MCF 10A (cell line): ENCODE measurements at regions not wholly inside any gene's neighbourhood (a gene's known extent, or its start where the extent isn't known, plus 50 kb on each side); places are given as distances from the start of the nearest gene placed in this dataset.

Experiments
- BruUV-seq: library from RNA; stranded (reverse); fragments of 400-500 nt; replicated peaks from 2 replicates; lab custom pipeline; 2021; lab: Mats Ljungman, UMichigan
- CTCF ChIA-PET: fragments of 300-600 bp; sonication (Branson Sonifier 250); formaldehyde crosslinking; extraction: SDS; loops from one replicate; lab custom pipeline; 2021; ENCODE audit warnings: antibody characterized with exemption, inconsistent platforms; lab: Yijun Ruan, JAX
- POLR2A ChIA-PET: fragments of 300-600, 350-650 bp; sonication (Branson Sonifier 250); formaldehyde crosslinking; extraction: SDS; loops from one replicate; lab custom pipeline; 2020; ENCODE audit warnings: antibody characterized with exemption, inconsistent platforms; lab: Yijun Ruan, JAX
- DNase-seq: peaks from one replicate; pipeline ENCODE4 v3.0.0-alpha.2; 2018; ENCODE audit not compliant: unreplicated experiment
- H3K27ac Mint-ChIP-seq: one replicate; pipeline ENCODE4 v1.8.0; 2022; ENCODE audit warnings: mild to moderate bottlenecking, low read depth, mixed read lengths; ENCODE audit not compliant: unreplicated experiment
- H3K27me3 Mint-ChIP-seq: one replicate; pipeline ENCODE4 v1.8.0; 2022; ENCODE audit warnings: mixed read lengths; ENCODE audit not compliant: insufficient read depth, unreplicated experiment
- H3K36me3 Mint-ChIP-seq: one replicate; pipeline ENCODE4 v1.8.0; 2022; ENCODE audit warnings: mild to moderate bottlenecking, moderate library complexity, mixed read lengths; ENCODE audit not compliant: insufficient read depth, unreplicated experiment
- H3K4me1 Mint-ChIP-seq: one replicate; pipeline ENCODE4 v1.8.0; 2022; ENCODE audit warnings: mixed read lengths; ENCODE audit not compliant: insufficient read depth, unreplicated experiment
- H3K4me3 Mint-ChIP-seq: one replicate; pipeline ENCODE4 v1.8.0; 2022; ENCODE audit warnings: mild to moderate bottlenecking, moderate library complexity, mixed read lengths; ENCODE audit not compliant: unreplicated experiment
- H3K9me3 Mint-ChIP-seq: one replicate; pipeline ENCODE4 v1.8.0; 2022; ENCODE audit warnings: mixed read lengths; ENCODE audit not compliant: unreplicated experiment
- CTCF ChIP-seq: fragments of 200-600 bp; IDR thresholded peaks from one replicate; pipeline ENCODE4 v1.8.0; 2022; ENCODE audit warnings: antibody characterized with exemption, mild to moderate bottlenecking; ENCODE audit not compliant: unreplicated experiment
- intact Hi-C: fragments of 100-400 bp; cut with micrococcal nuclease; formaldehyde crosslinking; loops from 2 replicates; pipeline ENCODE4 v1.14.1; 2022

GRCh38 chr7:33814936-33815335, 90.4 kb upstream of the BMPER start:
- H3K9me3 Mint-ChIP-seq, result no peaks in the 10 kb centered on the region
- DNase-seq, result no peak
- no peaks in the 10 kb centered on the region for H3K27me3 Mint-ChIP-seq
- no TSS peak for BruUV-seq
- intact Hi-C loops, result no loop called here
- H3K4me3 Mint-ChIP-seq, result no peak overlapping the region
- CTCF ChIA-PET, result interaction anchor here (0.8 to 1.0 kb wide), 2 partner anchors 9 to 118 kb away, joined by 3 to 4 read pairs; no protein-coding TSS in a partner anchor
- H3K4me1 Mint-ChIP-seq, result no peaks in the 10 kb centered on the region
- no peak overlapping the region for H3K27ac Mint-ChIP-seq
- TF ChIP-seq CTCF, result no peak
- POLR2A ChIA-PET, result interaction anchor here (0.7 kb wide), 1 partner anchor 23 kb away, joined by 3 read pairs; no protein-coding TSS in a partner anchor
- H3K36me3 Mint-ChIP-seq, result no peaks in the 10 kb centered on the region

GRCh38 chr7:33815336-33815735, 90.0 kb upstream of the BMPER start:
- POLR2A ChIA-PET, result interaction anchor here (0.6 to 0.8 kb wide), 3 partner anchors 22 to 550 kb away, joined by 3 read pairs; no protein-coding TSS in a partner anchor
- intact Hi-C loops, result no loop called here
- H3K27ac Mint-ChIP-seq, result no peak overlapping the region
- no peak overlapping the region for H3K4me3 Mint-ChIP-seq
- no peaks in the 10 kb centered on the region for H3K4me1 Mint-ChIP-seq
- BruUV-seq, result no TSS peak
- no peaks in the 10 kb centered on the region for H3K9me3 Mint-ChIP-seq
- no peak for DNase-seq
- no peaks in the 10 kb centered on the region for H3K36me3 Mint-ChIP-seq
- no peaks in the 10 kb centered on the region for H3K27me3 Mint-ChIP-seq
- TF ChIP-seq CTCF, result no peak
- CTCF ChIA-PET, result interaction anchor here (0.8 to 1.7 kb wide), 3 partner anchors 9 to 118 kb away, joined by 3 to 6 read pairs (median 4); no protein-coding TSS in a partner anchor

DNA sequence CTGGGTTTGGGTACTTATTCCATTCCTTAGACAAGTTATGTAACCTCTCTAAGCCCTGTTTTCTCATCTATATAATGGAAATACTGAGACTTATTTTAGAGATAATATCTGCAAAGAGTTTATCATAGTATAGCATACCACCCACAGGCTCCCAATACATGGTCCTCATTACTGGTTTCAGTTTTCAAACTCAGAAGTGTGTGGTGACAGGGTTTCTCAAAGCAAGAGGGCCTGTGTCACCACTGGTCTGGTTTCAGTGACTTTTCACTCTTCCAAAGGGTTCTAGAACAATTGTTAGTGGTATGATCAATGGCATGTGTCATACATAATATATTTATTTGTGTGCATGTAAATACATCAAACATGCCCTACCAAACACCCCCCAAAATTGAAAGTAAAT, 89.2 kb upstream of the BMPER start:
- CTCF ChIA-PET, result interaction anchor here (0.6 to 1.7 kb wide), 3 partner anchors 8 to 1810 kb away, joined by 3 to 6 read pairs (median 4); no protein-coding TSS in a partner anchor
- BruUV-seq, result no TSS peak
- DNase-seq, result no peak
- Mint-ChIP-seq H3K4me1 (no peaks in the 10 kb centered on the region), H3K27me3 (no peaks in the 10 kb centered on the region), H3K27ac (no peak overlapping the region), H3K4me3 (no peak overlapping the region), H3K9me3 (no peaks in the 10 kb centered on the region), H3K36me3 (no peaks in the 10 kb centered on the region)
- POLR2A ChIA-PET, result interaction anchor here (0.6 to 0.8 kb wide), 2 partner anchors 110 to 551 kb away, joined by 3 read pairs; no protein-coding TSS in a partner anchor
- intact Hi-C loops, result no loop called here
- no peak for TF ChIP-seq CTCF

DNA sequence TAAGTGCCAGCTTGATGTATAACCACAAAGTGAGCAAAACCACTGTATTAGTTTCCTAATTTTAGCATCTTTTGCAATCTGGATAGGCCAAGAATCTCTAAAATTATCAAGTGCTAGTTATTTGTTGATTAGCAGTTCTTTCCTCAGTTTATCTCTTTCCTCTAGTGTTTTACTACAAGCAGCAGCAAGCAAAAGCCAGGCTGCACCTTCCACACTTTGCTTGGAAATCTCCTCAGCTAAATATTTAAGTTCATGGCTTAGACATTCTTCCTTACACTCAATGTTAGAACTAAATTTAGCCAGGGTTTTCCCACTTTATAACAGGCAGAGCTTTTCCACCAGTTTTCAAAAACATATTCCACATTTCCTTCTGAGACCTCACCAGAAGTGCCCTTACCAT, 85.7 kb upstream of the BMPER start:
- ChIA-PET POLR2A (interaction anchor here (0.5 to 0.6 kb wide), 2 partner anchors 12 to 1159 kb away, joined by 3 read pairs; no protein-coding TSS in a partner anchor), CTCF (interaction anchor here (0.6 to 1.4 kb wide), 2 partner anchors 75 to 203 kb away, joined by 3 to 4 read pairs; no protein-coding TSS in a partner anchor)
- Mint-ChIP-seq H3K36me3 (no peaks in the 10 kb centered on the region), H3K4me1 (no peaks in the 10 kb centered on the region), H3K27ac (no peak overlapping the region), H3K4me3 (no peak overlapping the region), H3K9me3 (no peaks in the 10 kb centered on the region), H3K27me3 (no peaks in the 10 kb centered on the region)
- DNase-seq, result no peak
- no peak for TF ChIP-seq CTCF
- intact Hi-C loops, result no loop called here
- no TSS peak for BruUV-seq
